ENCODE measurements at regions not wholly inside any gene's neighbourhood (a gene's known extent, or its start where the extent isn't known, plus 50 kb on each side); places are given as distances from the start of the nearest gene placed in this dataset.
"Not testable (repeated sequence)": the region's sequence is repeated elsewhere in the genome, so short reads cannot be mapped to it uniquely, and the experiment has no call there.

DNA sequence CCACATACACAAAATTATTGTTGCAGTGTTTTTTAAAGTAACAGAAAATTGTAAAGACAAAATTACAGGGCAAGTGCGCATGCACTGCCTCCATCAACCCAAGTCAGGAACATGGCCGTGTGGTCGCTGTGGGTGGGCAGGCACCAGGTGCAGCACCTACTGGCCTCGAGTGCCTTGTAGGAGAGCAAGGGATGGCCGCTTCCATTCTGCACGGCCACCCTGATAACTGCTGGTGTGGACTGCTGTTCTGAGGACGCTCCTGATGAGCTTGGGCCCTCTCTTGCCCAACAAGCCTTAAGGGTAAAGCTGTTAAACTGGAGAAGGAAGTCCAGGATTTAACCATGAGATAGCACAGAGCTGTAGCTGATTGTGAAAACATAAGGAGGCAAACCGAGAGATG lies 124.6 kb upstream of the PPP1R9A start:
- H3K27me3 ChIP-seq (ENCODE audit: control insufficient read depth, insufficient read depth, low read length) = no peaks in the 10 kb centered on the region
- DNase-seq (no peak), ATAC-seq (ENCODE audit: low read depth in 2 of 2) (no peak)
- Mint-ChIP-seq H3K27me3 (no peaks in the 10 kb centered on the region), H3K4me3 (no peak overlapping the region), H3K4me1 (no peaks in the 10 kb centered on the region), H3K9me3 (peaks cover 0 to 8% (median 5%) of the 10 kb centered on the region in 7 donors), H3K36me3 (no peaks in the 10 kb centered on the region), H3K27ac (no peak overlapping the region)
- H3K4me3 ChIP-seq (ENCODE audit: low read depth, low read length) = no peak overlapping the region
- no peaks in the 10 kb centered on the region for H3K36me3 ChIP-seq (ENCODE audit: control insufficient read depth, insufficient read depth, low read length)
- H3K4me1 ChIP-seq (ENCODE audit: control insufficient read depth, insufficient read depth, low read length, poor library complexity, severe bottlenecking) = no peaks in the 10 kb centered on the region
- H3K9me3 ChIP-seq (ENCODE audit: control insufficient read depth in 2 of 2, low read length in 2 of 2) = no peaks in the 10 kb centered on the region
- no peak overlapping the region for H3K27ac ChIP-seq (ENCODE audit: insufficient read depth, low read length, poor library complexity, severe bottlenecking)

DNA sequence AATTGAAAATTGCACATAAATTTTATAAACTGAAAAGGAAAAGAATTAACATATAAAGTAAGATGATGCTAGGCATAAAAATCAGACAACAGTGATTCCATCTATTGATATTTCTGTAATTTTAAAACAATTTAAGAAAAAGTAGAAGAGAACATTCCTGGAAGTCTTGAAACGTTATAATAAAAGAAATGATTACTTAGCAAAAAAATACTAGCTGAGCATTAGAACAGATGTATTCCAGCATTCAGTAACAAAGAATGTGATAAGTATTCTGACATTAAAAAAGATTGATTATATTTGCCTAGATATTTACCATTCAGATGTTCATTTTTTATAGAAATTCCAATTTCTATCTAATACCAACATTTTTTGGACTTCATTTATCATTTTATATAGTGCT lies 120.1 kb upstream of the PPP1R9A start:
- DNase-seq (no peak), ATAC-seq (ENCODE audit: low read depth in 2 of 2) (no peak)
- no peaks in the 10 kb centered on the region for H3K9me3 ChIP-seq (ENCODE audit: control insufficient read depth in 2 of 2, low read length in 2 of 2)
- peaks cover 0 to 13% (median 6%) of the 10 kb centered on the region in 7 donors for H3K9me3 Mint-ChIP-seq
- no peak overlapping the region for H3K27ac ChIP-seq (ENCODE audit: insufficient read depth, low read length, poor library complexity, severe bottlenecking)
- H3K27me3 ChIP-seq (ENCODE audit: control insufficient read depth, insufficient read depth, low read length) = no peaks in the 10 kb centered on the region
- no peaks in the 10 kb centered on the region for H3K36me3 ChIP-seq (ENCODE audit: control insufficient read depth, insufficient read depth, low read length)
- H3K4me3 Mint-ChIP-seq = no peak overlapping the region
- no peaks in the 10 kb centered on the region for H3K27me3 Mint-ChIP-seq
- H3K4me1 ChIP-seq (ENCODE audit: control insufficient read depth, insufficient read depth, low read length, poor library complexity, severe bottlenecking) = no peaks in the 10 kb centered on the region
- H3K4me3 ChIP-seq (ENCODE audit: low read depth, low read length) = no peak overlapping the region
- H3K27ac Mint-ChIP-seq = no peak overlapping the region
- no peaks in the 10 kb centered on the region for H3K36me3 Mint-ChIP-seq
- H3K4me1 Mint-ChIP-seq = no peaks in the 10 kb centered on the region

DNA sequence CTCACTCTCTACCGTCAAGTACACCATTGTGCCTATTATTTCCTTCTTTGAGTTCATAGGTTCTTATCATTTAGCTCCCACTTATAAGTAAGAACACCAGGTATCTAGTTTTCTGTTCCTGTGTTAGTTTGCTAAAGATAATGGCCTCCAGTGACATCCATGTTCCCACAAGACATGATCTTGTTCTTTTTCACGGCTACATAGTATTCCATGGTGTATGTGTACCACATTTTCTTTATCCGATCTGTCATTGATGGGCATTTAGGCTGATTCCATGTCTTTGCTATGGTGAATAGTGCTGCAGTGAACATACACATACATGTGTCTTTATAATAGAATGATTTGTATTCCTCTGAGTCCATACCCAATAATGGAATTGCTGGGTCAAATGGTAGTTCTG lies 119.0 kb upstream of the PPP1R9A start:
- H3K27ac Mint-ChIP-seq; H3K4me3 Mint-ChIP-seq; H3K4me1 ChIP-seq (ENCODE audit: control insufficient read depth, insufficient read depth, low read length, poor library complexity, severe bottlenecking); H3K9me3 ChIP-seq (ENCODE audit: control insufficient read depth in 2 of 2, low read length in 2 of 2); H3K36me3 Mint-ChIP-seq; H3K4me3 ChIP-seq (ENCODE audit: low read depth, low read length); H3K36me3 ChIP-seq (ENCODE audit: control insufficient read depth, insufficient read depth, low read length); H3K4me1 Mint-ChIP-seq; DNase-seq; H3K27ac ChIP-seq (ENCODE audit: insufficient read depth, low read length, poor library complexity, severe bottlenecking); H3K27me3 ChIP-seq (ENCODE audit: control insufficient read depth, insufficient read depth, low read length); H3K27me3 Mint-ChIP-seq; ATAC-seq (ENCODE audit: low read depth in 2 of 2): not testable (repeated sequence)
- peaks cover 0 to 13% (median 6%) of the 10 kb centered on the region in 7 donors for H3K9me3 Mint-ChIP-seq

DNA sequence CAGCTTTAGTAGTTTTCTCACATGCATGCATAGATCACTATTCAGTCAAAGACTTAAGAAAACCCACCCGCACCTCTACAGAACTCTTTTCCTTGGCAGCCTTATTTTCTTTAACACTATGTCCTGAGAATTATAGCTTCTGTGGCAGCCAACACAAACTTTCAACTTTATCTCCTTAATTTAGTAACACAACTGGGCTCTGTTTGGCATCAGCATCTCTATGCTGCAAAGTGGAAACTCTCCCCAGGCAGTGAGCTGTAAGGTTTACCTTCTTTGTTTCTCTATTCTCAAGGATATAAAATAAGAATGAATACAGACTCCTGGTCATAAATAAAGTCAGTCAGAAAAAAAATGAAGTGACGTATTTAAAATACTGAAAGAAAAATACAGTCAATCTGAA lies 115.2 kb upstream of the PPP1R9A start:
- no peaks in the 10 kb centered on the region for H3K4me1 Mint-ChIP-seq
- peaks cover 3% of the 10 kb centered on the region for H3K27me3 Mint-ChIP-seq
- H3K9me3 ChIP-seq (ENCODE audit: control insufficient read depth in 2 of 2, low read length in 2 of 2) = no peaks in the 10 kb centered on the region

DNA sequence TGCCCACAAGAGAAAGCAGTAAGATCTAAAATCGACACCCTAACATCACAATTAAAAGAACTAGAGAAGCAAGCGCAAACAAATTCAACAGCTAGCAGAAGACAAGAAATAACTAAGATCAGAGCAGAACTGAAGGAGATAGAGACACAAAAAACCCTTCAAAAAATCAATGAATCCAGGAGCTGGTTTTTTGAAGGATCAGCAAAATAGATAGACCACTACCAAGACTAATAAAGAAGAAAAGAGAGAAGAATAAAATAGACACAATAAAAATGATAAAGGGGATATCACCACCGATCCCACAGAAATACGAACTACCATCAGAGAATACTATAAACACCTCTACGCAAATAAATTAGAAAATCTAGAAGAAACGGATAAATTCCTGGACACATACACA lies 110.0 kb upstream of the PPP1R9A start:
- H3K36me3 ChIP-seq (ENCODE audit: control insufficient read depth, insufficient read depth, low read length); H3K27me3 Mint-ChIP-seq; H3K36me3 Mint-ChIP-seq; H3K27ac Mint-ChIP-seq; H3K27me3 ChIP-seq (ENCODE audit: control insufficient read depth, insufficient read depth, low read length); H3K4me3 ChIP-seq (ENCODE audit: low read depth, low read length); H3K4me3 Mint-ChIP-seq; H3K4me1 Mint-ChIP-seq; DNase-seq; H3K9me3 ChIP-seq (ENCODE audit: control insufficient read depth in 2 of 2, low read length in 2 of 2); H3K27ac ChIP-seq (ENCODE audit: insufficient read depth, low read length, poor library complexity, severe bottlenecking); H3K4me1 ChIP-seq (ENCODE audit: control insufficient read depth, insufficient read depth, low read length, poor library complexity, severe bottlenecking); ATAC-seq (ENCODE audit: low read depth in 2 of 2): not testable (repeated sequence)
- peaks cover 0 to 15% (median 4%) of the 10 kb centered on the region in 7 donors for H3K9me3 Mint-ChIP-seq

More for the DNA sequence above, 115.2 kb upstream of the PPP1R9A start:
- DNase-seq (no peak), ATAC-seq (ENCODE audit: low read depth in 2 of 2) (no peak)
- Mint-ChIP-seq H3K4me3 (no peak overlapping the region), H3K27ac (no peak overlapping the region), H3K9me3 (peaks cover 0 to 15% (median 4%) of the 10 kb centered on the region in 7 donors), H3K36me3 (no peaks in the 10 kb centered on the region)
- Histone ChIP-seq H3K27me3 (ENCODE audit: control insufficient read depth, insufficient read depth, low read length) (no peaks in the 10 kb centered on the region), H3K36me3 (ENCODE audit: control insufficient read depth, insufficient read depth, low read length) (no peaks in the 10 kb centered on the region), H3K4me3 (ENCODE audit: low read depth, low read length) (no peak overlapping the region), H3K4me1 (ENCODE audit: control insufficient read depth, insufficient read depth, low read length, poor library complexity, severe bottlenecking) (no peaks in the 10 kb centered on the region), H3K27ac (ENCODE audit: insufficient read depth, low read length, poor library complexity, severe bottlenecking) (no peak overlapping the region)

DNA sequence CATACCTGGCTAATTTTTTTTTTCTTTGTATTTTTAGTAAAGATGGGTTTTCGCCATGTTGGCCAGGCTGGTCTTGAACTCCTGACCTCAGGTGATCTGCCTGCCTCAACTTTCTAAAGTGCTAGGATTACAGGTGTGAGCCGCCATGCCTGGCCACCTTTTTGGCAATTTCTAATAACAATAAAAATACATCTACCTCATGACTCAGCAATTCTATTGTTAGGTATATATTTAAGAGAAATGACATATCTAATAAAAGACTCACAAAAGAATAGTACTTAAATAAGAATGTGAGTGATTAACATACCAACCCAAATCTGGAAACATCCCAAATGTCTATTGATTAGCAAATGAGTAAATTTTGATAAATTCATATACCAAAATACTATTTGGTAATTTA lies 103.6 kb upstream of the PPP1R9A start:
- H3K4me3 Mint-ChIP-seq = no peak overlapping the region

DNA sequence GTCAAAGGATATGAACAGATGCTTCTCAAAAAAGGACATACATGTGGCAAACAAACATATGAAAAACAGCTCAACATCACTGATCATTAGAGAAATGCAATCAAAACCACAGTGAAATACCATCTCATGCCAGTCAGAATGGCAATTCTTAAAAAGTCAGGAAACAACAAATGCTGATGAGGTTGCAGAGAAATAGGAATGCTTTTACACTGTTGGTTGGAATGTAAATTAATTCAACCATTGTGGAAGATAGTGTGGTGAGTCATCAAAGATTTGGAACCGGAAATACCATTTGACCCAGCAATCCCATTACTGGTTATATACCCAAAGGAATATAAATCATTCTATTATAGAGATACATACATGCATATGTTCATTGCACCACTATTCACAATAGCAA lies 98.7 kb upstream of the PPP1R9A start:
- H3K4me1 Mint-ChIP-seq; H3K27ac Mint-ChIP-seq; H3K27ac ChIP-seq (ENCODE audit: insufficient read depth, low read length, poor library complexity, severe bottlenecking); DNase-seq; H3K27me3 ChIP-seq (ENCODE audit: control insufficient read depth, insufficient read depth, low read length); H3K9me3 ChIP-seq (ENCODE audit: control insufficient read depth in 2 of 2, low read length in 2 of 2); H3K36me3 Mint-ChIP-seq; H3K4me3 ChIP-seq (ENCODE audit: low read depth, low read length); ATAC-seq (ENCODE audit: low read depth in 2 of 2); H3K4me3 Mint-ChIP-seq; H3K36me3 ChIP-seq (ENCODE audit: control insufficient read depth, insufficient read depth, low read length); H3K27me3 Mint-ChIP-seq; H3K4me1 ChIP-seq (ENCODE audit: control insufficient read depth, insufficient read depth, low read length, poor library complexity, severe bottlenecking): not testable (repeated sequence)
- H3K9me3 Mint-ChIP-seq = peaks cover 2 to 13% (median 6%) of the 10 kb centered on the region in 7 donors

More for the DNA sequence above, 103.6 kb upstream of the PPP1R9A start:
- ATAC-seq (ENCODE audit: low read depth in 2 of 2) = no peak
- H3K4me1 Mint-ChIP-seq = no peaks in the 10 kb centered on the region
- H3K27me3 Mint-ChIP-seq = no peaks in the 10 kb centered on the region
- no peak for DNase-seq
- Histone ChIP-seq H3K36me3 (ENCODE audit: control insufficient read depth, insufficient read depth, low read length) (no peaks in the 10 kb centered on the region), H3K27ac (ENCODE audit: insufficient read depth, low read length, poor library complexity, severe bottlenecking) (no peak overlapping the region), H3K4me1 (ENCODE audit: control insufficient read depth, insufficient read depth, low read length, poor library complexity, severe bottlenecking) (no peaks in the 10 kb centered on the region), H3K27me3 (ENCODE audit: control insufficient read depth, insufficient read depth, low read length) (no peaks in the 10 kb centered on the region), H3K4me3 (ENCODE audit: low read depth, low read length) (no peak overlapping the region), H3K9me3 (ENCODE audit: control insufficient read depth in 2 of 2, low read length in 2 of 2) (no peaks in the 10 kb centered on the region)
- H3K9me3 Mint-ChIP-seq = peaks cover 0 to 14% (median 7%) of the 10 kb centered on the region in 7 donors
- no peak overlapping the region for H3K27ac Mint-ChIP-seq
- H3K36me3 Mint-ChIP-seq = no peaks in the 10 kb centered on the region

DNA sequence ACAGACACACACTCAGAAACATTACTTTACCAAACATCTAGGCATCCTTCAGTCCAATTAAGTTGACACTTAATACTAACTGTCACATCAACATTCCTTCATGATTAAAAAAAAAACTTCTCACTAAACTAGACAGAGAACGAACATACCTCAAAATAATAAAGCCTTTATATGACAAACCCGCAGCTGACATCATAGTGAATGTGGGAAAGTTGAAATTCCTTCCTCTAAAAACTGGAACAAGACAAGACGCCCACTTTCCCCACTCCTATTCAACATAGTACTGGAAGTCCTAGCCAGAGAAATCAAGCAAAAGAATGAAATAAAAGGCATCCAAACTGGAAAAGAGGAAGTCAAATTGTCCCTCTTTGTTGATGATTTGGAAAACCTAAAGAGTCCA lies 96.9 kb upstream of the PPP1R9A start:
- peaks cover 2 to 18% (median 6%) of the 10 kb centered on the region in 7 donors for H3K9me3 Mint-ChIP-seq
- DNase-seq (no peak), ATAC-seq (ENCODE audit: low read depth in 2 of 2) (no peak)
- no peaks in the 10 kb centered on the region for H3K27me3 ChIP-seq (ENCODE audit: control insufficient read depth, insufficient read depth, low read length)
- H3K27ac Mint-ChIP-seq = no peak overlapping the region
- H3K36me3 ChIP-seq (ENCODE audit: control insufficient read depth, insufficient read depth, low read length) = no peaks in the 10 kb centered on the region
- no peaks in the 10 kb centered on the region for H3K4me1 ChIP-seq (ENCODE audit: control insufficient read depth, insufficient read depth, low read length, poor library complexity, severe bottlenecking)
- H3K4me1 Mint-ChIP-seq = no peaks in the 10 kb centered on the region
- no peaks in the 10 kb centered on the region for H3K36me3 Mint-ChIP-seq
- H3K9me3 ChIP-seq (ENCODE audit: control insufficient read depth in 2 of 2, low read length in 2 of 2) = no peaks in the 10 kb centered on the region
- no peak overlapping the region for H3K4me3 ChIP-seq (ENCODE audit: low read depth, low read length)
- no peaks in the 10 kb centered on the region for H3K27me3 Mint-ChIP-seq
- no peak overlapping the region for H3K4me3 Mint-ChIP-seq
- no peak overlapping the region for H3K27ac ChIP-seq (ENCODE audit: insufficient read depth, low read length, poor library complexity, severe bottlenecking)
